Inflammatory macrophage (primary cell): ENCODE measurements at regions not wholly inside any gene's neighbourhood (a gene's known extent, or its start where the extent isn't known, plus 50 kb on each side); places are given as distances from the start of the nearest gene placed in this dataset.

Source experiments
- DNase-seq, 2 donors: peaks; one replicate each; pipeline ENCODE4 v3.0.0-alpha.2; 2020 to 2022

DNA sequence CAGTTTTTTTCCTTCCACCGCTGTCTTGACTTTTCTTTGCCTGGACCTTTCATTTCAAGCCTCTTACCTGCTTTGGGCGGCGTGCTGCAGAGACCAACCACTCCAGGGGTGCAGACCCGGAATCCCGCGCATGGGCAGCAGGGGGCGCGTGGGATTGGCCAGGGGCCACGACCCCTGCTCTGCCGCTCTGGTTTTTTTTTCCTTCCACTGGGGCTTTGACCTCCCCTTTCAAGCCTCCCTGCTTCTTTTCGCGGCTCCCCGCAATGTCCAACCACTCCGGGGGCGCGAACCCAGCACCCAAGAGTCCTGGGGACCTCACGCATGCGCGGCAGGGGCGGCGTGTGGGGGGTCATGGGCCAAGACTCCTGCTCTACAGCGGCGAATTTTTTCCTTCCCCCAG is 325.1 kb downstream of the ALG10 start:
- no peak for DNase-seq

DNA sequence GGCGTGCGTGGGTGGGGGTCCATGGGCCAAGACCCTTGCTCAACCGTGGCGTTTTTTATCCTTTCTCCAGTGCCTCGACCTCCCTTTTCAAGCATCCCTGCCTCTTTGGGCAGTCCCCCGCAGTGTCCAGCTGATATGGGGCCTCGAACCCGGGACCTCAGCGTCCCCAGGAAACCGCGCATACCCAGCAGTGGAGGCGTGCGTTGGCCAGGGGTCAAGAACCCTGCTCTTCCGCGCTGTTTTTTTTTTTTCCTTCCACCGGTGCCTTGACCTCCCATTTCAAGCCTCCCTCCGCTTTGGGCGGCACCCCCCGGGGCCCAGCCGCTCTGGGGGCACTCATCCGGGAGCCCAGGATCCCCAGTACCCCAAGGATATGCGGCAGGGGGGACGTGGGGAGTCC is 325.8 kb downstream of the ALG10 start:
- DNase-seq = no peak

GRCh38 chr12:34348836-34349672 is 326.8 kb downstream of the ALG10 start:
- no peak for DNase-seq

DNA sequence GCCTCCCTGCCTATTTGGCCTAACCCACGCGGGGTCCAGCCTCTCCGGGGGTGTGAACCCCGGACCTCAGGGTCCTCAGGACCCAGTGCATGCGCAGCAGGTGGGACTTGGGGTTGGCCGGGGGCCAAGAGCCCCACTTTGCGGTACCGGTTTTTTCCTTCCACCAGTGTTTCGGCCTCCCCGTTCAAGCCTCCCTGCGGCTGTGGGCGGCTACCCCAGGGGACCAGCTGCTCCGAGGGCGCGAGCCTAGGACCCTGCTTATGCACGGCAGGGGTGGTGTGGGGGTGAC is 327.3 kb downstream of the ALG10 start:
- DNase-seq = no peak

DNA sequence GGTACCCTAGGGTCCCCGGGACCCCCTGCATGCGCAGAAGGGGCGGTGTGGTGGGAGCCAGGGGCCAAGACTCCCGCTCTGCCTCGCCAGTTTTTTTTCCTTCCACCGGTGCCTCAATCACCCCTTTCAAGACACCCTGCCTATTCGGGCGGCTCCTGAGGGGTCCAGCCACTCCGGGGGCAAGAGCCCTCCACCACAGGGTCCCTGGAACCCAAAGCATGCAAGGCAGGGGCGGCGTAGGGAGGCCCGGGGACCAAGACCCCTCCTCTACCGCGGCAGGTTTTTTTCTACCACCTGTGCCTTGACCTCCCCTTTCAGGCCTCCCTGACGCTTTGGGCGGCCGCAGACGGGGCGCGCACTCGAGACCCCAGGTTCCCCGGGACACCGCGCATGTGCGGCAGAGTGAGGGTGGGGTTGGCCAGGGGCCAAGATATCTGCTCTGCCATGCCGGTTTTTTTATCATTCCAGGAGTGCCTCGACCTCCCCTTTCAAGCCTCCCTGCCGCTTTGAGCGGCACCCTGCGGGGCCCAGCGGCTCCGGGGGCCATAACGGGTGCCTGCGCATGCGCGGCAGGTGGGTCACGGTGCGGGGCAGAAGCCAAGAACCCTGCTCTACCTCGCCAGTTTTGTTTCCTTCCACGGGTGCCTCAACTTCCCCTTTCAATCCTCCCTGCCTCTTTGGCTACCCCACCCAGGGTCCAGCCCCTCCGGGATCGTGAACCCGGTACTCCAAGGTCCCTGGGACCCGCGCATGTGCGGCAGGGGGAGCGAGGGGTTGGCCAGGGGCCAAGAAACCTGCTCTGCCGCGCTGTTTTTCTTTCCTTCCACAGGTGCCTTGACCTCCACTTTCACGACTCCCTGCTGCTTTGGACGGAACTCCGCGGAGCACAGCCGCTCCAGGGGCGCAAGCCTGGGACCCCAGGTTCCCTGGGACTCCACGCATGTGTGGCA is 328.1 kb downstream of the ALG10 start:
- no peak for DNase-seq

DNA sequence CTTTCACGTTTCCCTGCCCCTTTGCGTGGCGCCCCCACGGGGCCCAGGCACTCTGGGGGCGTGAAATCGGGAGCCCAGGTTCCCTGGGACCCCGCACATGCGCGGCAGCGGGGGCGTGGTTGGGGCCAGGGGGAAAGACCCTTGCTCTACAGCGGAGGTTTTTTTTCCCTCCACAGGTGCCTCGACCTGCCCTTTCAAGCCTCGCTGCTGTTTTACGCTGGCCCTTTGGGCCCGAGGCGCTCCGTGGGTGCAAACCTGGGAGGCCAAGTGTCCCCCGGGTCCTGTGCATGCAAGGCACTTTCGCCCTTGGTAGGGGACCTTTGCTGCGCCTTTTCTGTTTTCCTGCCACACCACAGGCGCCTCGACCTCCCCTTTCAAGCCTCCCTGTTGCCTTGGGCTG is 329.8 kb downstream of the ALG10 start:
- DNase-seq = no peak

- DNase-seq = no peak
Observed at GRCh38 chr12:34354239-34355200, 332.2 kb downstream of the ALG10 start.

- no peak for DNase-seq
Observed at GRCh38 chr12:34356233-34356987, 334.1 kb downstream of the ALG10 start.

GRCh38 chr12:34357791-34358190 is 335.5 kb downstream of the ALG10 start:
- no peak for DNase-seq

DNA sequence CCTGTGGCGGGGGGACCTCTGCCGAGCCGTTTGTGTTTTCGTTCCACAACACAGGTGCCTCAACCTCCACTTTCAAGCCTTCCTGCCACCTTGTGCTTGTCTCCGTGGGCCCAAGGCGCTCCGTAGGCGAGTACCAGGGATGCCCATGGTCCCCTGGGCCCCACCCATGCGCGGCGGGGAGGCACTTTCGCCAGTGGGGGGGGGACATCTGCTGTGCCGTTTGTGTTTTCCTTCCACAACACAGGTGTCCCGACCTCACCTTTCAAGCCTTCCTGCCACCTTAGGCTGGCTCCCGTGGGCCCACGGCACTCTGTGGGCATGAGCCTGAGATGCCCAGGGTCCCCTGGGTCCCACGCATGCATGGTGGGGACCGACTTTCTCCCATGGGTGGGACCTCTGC is 335.9 kb downstream of the ALG10 start:
- no peak for DNase-seq

GRCh38 chr12:34361721-34362316 is 339.5 kb downstream of the ALG10 start:
- no peak for DNase-seq

- DNase-seq = no peak
Observed at GRCh38 chr12:34363050-34363673, 340.9 kb downstream of the ALG10 start.

DNA sequence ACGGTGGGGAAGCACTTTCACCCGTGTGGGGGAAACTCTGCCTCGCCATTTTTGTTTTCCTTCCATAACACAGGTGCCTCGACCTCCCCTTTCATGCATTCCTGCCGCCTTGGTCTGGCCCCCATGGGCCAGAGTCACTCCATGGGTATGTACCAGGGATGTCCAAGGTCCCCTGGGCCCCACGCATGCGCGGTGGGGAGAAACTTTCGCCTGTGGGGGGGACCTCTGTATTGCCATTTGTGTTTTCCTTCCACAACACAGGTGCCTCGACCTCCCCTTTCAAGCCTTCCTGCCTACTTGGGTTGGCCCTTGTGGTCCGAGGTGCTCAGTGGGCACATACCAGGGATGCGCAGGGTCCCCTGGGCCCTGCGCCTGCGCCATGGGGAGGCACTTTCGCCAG is 345.8 kb downstream of the ALG10 start:
- no peak for DNase-seq

DNA sequence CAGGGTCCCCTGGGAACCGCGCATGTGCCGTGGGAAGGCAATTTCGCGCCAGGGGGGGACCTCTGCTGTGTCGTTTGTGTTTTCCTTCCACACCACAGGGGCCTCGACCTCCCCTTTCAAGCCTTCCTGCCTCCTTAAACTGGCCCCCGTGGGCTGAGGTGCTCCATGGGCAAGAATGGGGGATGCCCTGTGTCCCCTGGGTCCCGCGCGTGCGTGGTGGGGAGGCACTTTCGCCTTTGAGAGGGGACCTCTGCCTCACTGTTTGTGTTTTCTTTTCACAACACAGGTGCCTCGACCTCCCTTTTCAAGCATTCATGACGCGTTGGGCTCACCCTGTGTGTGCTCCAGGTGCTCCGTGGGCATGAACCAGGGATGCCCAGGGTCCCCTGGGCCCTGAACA is 348.8 kb downstream of the ALG10 start:
- DNase-seq = no peak

- no peak for DNase-seq
Observed at GRCh38 chr12:34372003-34372402, 349.7 kb downstream of the ALG10 start.

DNA sequence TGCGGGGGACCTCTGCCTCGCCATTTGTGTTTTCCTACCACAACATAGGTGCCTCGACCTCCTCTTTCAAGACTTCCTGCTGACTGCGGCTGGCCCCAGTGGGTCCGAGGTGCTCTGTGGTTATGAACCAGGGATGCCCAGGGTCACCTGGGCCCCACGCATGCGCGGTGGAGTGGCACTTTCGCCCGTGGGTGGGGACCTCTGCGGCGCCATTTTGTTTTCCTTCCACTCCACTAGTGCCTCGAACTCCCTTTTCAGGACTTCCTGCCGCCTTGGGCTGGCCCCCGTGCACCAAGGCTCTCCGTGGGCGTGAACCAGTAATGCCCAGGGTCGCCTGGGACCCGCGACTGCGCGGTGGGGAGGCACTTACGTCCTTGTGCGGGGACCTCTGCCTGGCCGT is 351.6 kb downstream of the ALG10 start:
- no peak for DNase-seq

GRCh38 chr12:34376133-34376799 is 354.0 kb downstream of the ALG10 start:
- no peak for DNase-seq

- no peak for DNase-seq
Observed at GRCh38 chr12:34377243-34378035, 355.1 kb downstream of the ALG10 start.

DNA sequence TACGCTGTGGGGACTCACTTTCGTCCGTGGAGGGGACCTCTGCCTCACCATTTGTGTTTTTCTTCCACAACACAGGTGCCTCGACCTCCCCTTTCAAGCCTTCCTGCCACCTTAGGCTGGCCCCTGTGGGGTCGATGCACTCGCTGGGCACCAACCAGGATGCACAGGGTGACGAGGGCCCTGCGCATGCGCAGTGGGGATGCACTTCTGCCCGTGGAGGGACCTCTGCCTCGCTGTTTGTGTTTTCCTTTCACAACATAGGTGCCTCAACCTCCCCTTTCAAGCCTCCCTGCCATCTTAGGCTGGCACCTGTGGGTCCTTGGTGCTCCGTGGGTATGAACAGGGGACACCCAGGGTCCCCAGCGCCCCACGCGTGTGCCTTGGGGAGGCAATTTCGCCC is 356.8 kb downstream of the ALG10 start:
- no peak for DNase-seq

DNA sequence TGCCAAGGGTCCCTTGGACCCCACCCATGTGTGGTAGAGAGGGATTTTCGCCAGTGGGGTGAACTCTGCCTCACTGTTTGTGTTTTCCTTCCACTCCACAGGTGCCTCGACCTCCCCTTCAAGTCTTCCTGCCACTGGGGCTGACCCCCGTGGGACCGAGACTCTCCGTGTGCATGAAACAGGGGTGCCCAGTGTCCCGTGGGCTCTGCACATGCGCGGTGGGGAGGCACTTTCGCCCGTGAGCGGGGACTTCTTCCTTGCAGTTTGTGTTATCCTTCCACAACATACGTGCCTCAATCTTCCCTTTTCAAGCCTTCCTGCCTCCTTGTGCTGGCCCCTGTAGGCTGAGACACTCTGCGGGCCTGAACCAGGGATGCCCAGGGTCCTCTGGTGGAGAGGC is 362.4 kb downstream of the ALG10 start:
- no peak for DNase-seq
